H1 (cell line): ENCODE measurements at regions not wholly inside any gene's neighbourhood (a gene's known extent, or its start where the extent isn't known, plus 50 kb on each side); places are given as distances from the start of the nearest gene placed in this dataset.

ENCODE experiments used
- CTCF ChIA-PET: fragments of 300-600 bp; sonication (Branson Sonifier 250); formaldehyde crosslinking; loops from one replicate; lab custom pipeline; 2021; ENCODE audit not compliant: partially characterized antibody; lab: Charles Lee
- POLR2A ChIA-PET: fragments of 300-600 bp; sonication (Branson Sonifier 250); formaldehyde crosslinking; loops from one replicate; lab custom pipeline; 2021; ENCODE audit warnings: inconsistent platforms; ENCODE audit not compliant: partially characterized antibody; lab: Charles Lee
- DNase-seq, 2 experiments: peaks; one replicate each; pipeline versions ENCODE4 v3.0.0 to v3.0.0-alpha.2; 2010 to 2022; ENCODE audit warnings: low spot score in 2 of 2, low read depth in 1 of 2, mixed read lengths in 1 of 2
- FAIRE-seq: peaks from 2 replicates; lab custom pipeline; 2011; peaks lifted over from hg19 to GRCh38; lab: Jason Lieb, UNC
- H2AFZ ChIP-seq: 2 replicates; pipeline ENCODE4 v1.8.1; 2012; ENCODE audit warnings: low read length, inconsistent platforms
- H2AK5ac ChIP-seq: 2 replicates; pipeline ENCODE4 v1.6.1; 2013; ENCODE audit warnings: low read depth, low read length
- H2BK120ac ChIP-seq: replicated peaks from 2 replicates; pipeline ENCODE3; 2013; ENCODE audit warnings: low read depth, low read length, inconsistent platforms
- H2BK12ac ChIP-seq: 2 replicates; pipeline ENCODE4 v1.6.1; 2013; ENCODE audit warnings: low read depth, low read length
- H2BK15ac ChIP-seq: 2 replicates; pipeline ENCODE4 v1.6.1; 2013; ENCODE audit warnings: low read length
- H2BK20ac ChIP-seq: 2 replicates; pipeline ENCODE4 v1.6.1; 2013; ENCODE audit warnings: low read length
- H2BK5ac ChIP-seq: 2 replicates; pipeline ENCODE4 v1.6.1; 2013; ENCODE audit warnings: low read depth, low read length
- H3K14ac ChIP-seq: 2 replicates; pipeline ENCODE4 v1.6.1; 2013; ENCODE audit warnings: inconsistent platforms; ENCODE audit not compliant: insufficient read length
- H3K18ac ChIP-seq: 2 replicates; pipeline ENCODE4 v1.6.1; 2013; ENCODE audit warnings: low read length; ENCODE audit errors: extremely low read depth
- H3K23ac ChIP-seq: 2 replicates; pipeline ENCODE4 v1.6.1; 2013; ENCODE audit warnings: inconsistent platforms; ENCODE audit not compliant: insufficient read length
- H3K23me2 ChIP-seq: 2 replicates; pipeline ENCODE4 v1.6.1; 2013; ENCODE audit warnings: low read depth, low read length
- H3K27ac ChIP-seq: 2 replicates; pipeline ENCODE4 v1.6.1; 2011; ENCODE audit warnings: low read depth, low read length, inconsistent platforms
- H3K27me3 ChIP-seq, 4 experiments: replicated peaks in 1 of 4; 1 replicate in 1 of 4; 2 replicates in 3 of 4; pipeline versions ENCODE4 v1.6.1 to v1.8.1; 2011 to 2013; ENCODE audit warnings: low read length in 3 of 4, mild to moderate bottlenecking in 3 of 4, inconsistent platforms in 2 of 4, mixed read lengths in 2 of 4, moderate library complexity in 1 of 4; ENCODE audit not compliant: control insufficient read depth in 3 of 4, insufficient read depth in 3 of 4; ENCODE audit errors: extremely low read depth in 1 of 4
- H3K36me3 ChIP-seq, 4 experiments: 2 replicates each; pipeline versions ENCODE4 v1.6.1 to v1.8.1; 2011 to 2013; ENCODE audit warnings: mild to moderate bottlenecking in 4 of 4, low read length in 3 of 4, moderate library complexity in 2 of 4, control low read depth in 1 of 4, inconsistent platforms in 1 of 4; ENCODE audit not compliant: insufficient read depth in 4 of 4, control insufficient read depth in 2 of 4
- H3K4ac ChIP-seq: replicated peaks from 2 replicates; pipeline ENCODE3; 2013; ENCODE audit warnings: low read length, low read depth, mixed read lengths, inconsistent platforms; ENCODE audit not compliant: insufficient read length
- H3K4me1 ChIP-seq, 4 experiments: replicated peaks in 1 of 4; 1 replicate in 1 of 4; 2 replicates in 3 of 4; pipeline versions ENCODE4 v1.6.1 to v1.8.1; 2011 to 2013; ENCODE audit warnings: low read length in 3 of 4, inconsistent platforms in 2 of 4, mixed read lengths in 1 of 4; ENCODE audit not compliant: insufficient read depth in 4 of 4, control insufficient read depth in 3 of 4
- H3K4me2 ChIP-seq, 2 experiments: 2 replicates each; pipeline versions ENCODE4 v1.6.1 to v1.8.1; 2011 to 2013; ENCODE audit warnings: low read depth in 2 of 2, low read length in 2 of 2, control low read depth in 1 of 2, inconsistent platforms in 1 of 2, mild to moderate bottlenecking in 1 of 2; ENCODE audit not compliant: insufficient read depth in 1 of 2
- H3K4me3 ChIP-seq, 4 experiments: fragments of 200-600, 300-600 bp in 1 of 4; sonication (generic), shearing (Covaris generic), sonication (Bioruptor Twin) in 1 of 4; 2 replicates each; pipeline versions ENCODE4 v1.5.1 to v1.8.1; 2011 to 2016; ENCODE audit warnings: low read length in 4 of 4, low read depth in 3 of 4, control low read depth in 2 of 4, inconsistent platforms in 2 of 4, mild to moderate bottlenecking in 2 of 4, mixed read lengths in 1 of 4, moderate library complexity in 1 of 4; ENCODE audit not compliant: insufficient read depth in 2 of 4; ENCODE audit errors: extremely low read depth in 1 of 4
- H3K56ac ChIP-seq: replicated peaks from 2 replicates; pipeline ENCODE3; 2013; ENCODE audit warnings: low read depth, mild to moderate bottlenecking, mixed read lengths, low read length, inconsistent platforms; ENCODE audit not compliant: insufficient read length
- H3K79me1 ChIP-seq: 2 replicates; pipeline ENCODE4 v1.6.1; 2013; ENCODE audit warnings: low read depth, low read length, control low read depth
- H3K79me2 ChIP-seq, 2 experiments: 2 replicates each; pipeline versions ENCODE4 v1.6.1 to v1.8.1; 2012 to 2013; ENCODE audit warnings: low read length in 2 of 2, mild to moderate bottlenecking in 2 of 2, inconsistent platforms in 1 of 2; ENCODE audit not compliant: insufficient read depth in 2 of 2, control insufficient read depth in 1 of 2
- H3K9ac ChIP-seq, 4 experiments: replicated peaks in 1 of 4; 1 replicate in 1 of 4; 2 replicates in 3 of 4; pipeline versions ENCODE4 v1.6.1 to v1.8.1; 2011 to 2013; ENCODE audit warnings: low read depth in 3 of 4, low read length in 3 of 4, control low read depth in 2 of 4, mild to moderate bottlenecking in 2 of 4, moderate library complexity in 2 of 4, inconsistent platforms in 1 of 4; ENCODE audit errors: extremely low read depth in 1 of 4
- H3K9me3 ChIP-seq, 2 experiments: 2 replicates each; pipeline versions ENCODE4 v1.6.1 to v1.8.1; 2012 to 2013; ENCODE audit warnings: mild to moderate bottlenecking in 2 of 2, moderate library complexity in 2 of 2, control low read depth in 1 of 2, inconsistent platforms in 1 of 2, low read depth in 1 of 2, low read length in 1 of 2, mixed read lengths in 1 of 2; ENCODE audit not compliant: insufficient read depth in 2 of 2
- H4K20me1 ChIP-seq, 2 experiments: replicated peaks in 1 of 2; 2 replicates each; pipeline versions ENCODE3 to v1.8.1; 2011 to 2013; ENCODE audit warnings: inconsistent platforms in 2 of 2, low read length in 2 of 2, mild to moderate bottlenecking in 1 of 2; ENCODE audit not compliant: insufficient read depth in 2 of 2, control insufficient read depth in 1 of 2
- H4K5ac ChIP-seq: 2 replicates; pipeline ENCODE4 v1.6.1; 2013; ENCODE audit warnings: low read length, low read depth, mixed read lengths, inconsistent platforms; ENCODE audit not compliant: insufficient read length
- H4K8ac ChIP-seq: 2 replicates; pipeline ENCODE4 v1.8.0; 2013; ENCODE audit warnings: mild to moderate bottlenecking, moderate library complexity, low read length, inconsistent platforms; ENCODE audit not compliant: insufficient read depth; ENCODE audit errors: extremely low read depth
- H4K91ac ChIP-seq: replicated peaks from 2 replicates; pipeline ENCODE3; 2013; ENCODE audit warnings: low read length, mixed read lengths, inconsistent platforms; ENCODE audit not compliant: insufficient read length
- CBX8 ChIP-seq: fragments of 300-800, 300-1000 bp; sonication (generic); IDR thresholded peaks from 2 replicates; pipeline ENCODE4 v1.7.1; 2016; ENCODE audit warnings: low read depth, low read length, borderline replicate concordance
- CHD2 ChIP-seq: IDR thresholded peaks from 2 replicates; pipeline ENCODE4 v1.6.1; 2012; ENCODE audit warnings: low read length, improper control_type of control experiment
- HDAC6 ChIP-seq: IDR thresholded peaks from one replicate; pipeline ENCODE4 v1.7.1; 2012; ENCODE audit warnings: low read depth, mild to moderate bottlenecking, inconsistent platforms, low read length, moderate library complexity
- SRF ChIP-seq: IDR thresholded peaks from 2 replicates; pipeline ENCODE4 v1.6.1; 2011; ENCODE audit warnings: mild to moderate bottlenecking, low read depth, low read length, moderate library complexity
- WGBS, 2 experiments: shearing (Covaris generic) in 1 of 2; methylation state at CpG; one replicate each; pipeline versions ENCODE4 v1.1.6 to v1.1.7; 2013 to 2015; ENCODE audit warnings: low lambda C conversion rate in 2 of 2, mixed read lengths in 2 of 2, inconsistent platforms in 1 of 2, low coverage in 1 of 2, missing lambda C conversion rate in 1 of 2; ENCODE audit not compliant: insufficient replicate concordance in 2 of 2, insufficient coverage in 1 of 2, insufficient read length in 1 of 2; ENCODE audit errors: extremely low coverage in 1 of 2, missing lambda C conversion rate in 1 of 2; 5-methylcytosine and 5-hydroxymethylcytosine counted together

GRCh38 chr3:64305731-64306130, 80.5 kb upstream of the PRICKLE2 start:
- Histone ChIP-seq H3K79me1 (no peaks in the 10 kb centered on the region), H2BK120ac (no peak overlapping the region), H3K9ac (no peak overlapping the region), H2AK5ac (no peak overlapping the region), H3K23me2 (no peaks in the 10 kb centered on the region), H3K36me3 (no peaks in the 10 kb centered on the region), H4K91ac (no peak overlapping the region), H3K4me1 (no peaks in the 10 kb centered on the region), H3K56ac (no peak overlapping the region), H4K8ac (no peak overlapping the region), H3K23ac (no peak overlapping the region), H4K20me1 (no peaks in the 10 kb centered on the region), H3K4me2 (no peak overlapping the region), H2BK12ac (no peak overlapping the region), H2BK15ac (no peak overlapping the region), H3K27ac (no peak overlapping the region), H3K14ac (no peak overlapping the region), H2AFZ (no peak overlapping the region), H3K27me3 (no peaks in the 10 kb centered on the region), H3K4ac (no peak overlapping the region), H4K5ac (no peak overlapping the region), H3K9me3 (no peaks in the 10 kb centered on the region), H3K79me2 (no peaks in the 10 kb centered on the region), H2BK5ac (no peak overlapping the region), H2BK20ac (no peak overlapping the region), H3K4me3 (no peak overlapping the region), H3K18ac (no peak overlapping the region)
- ChIA-PET CTCF (interaction anchor here (0.5 to 2.2 kb wide), 5 partner anchors 14 to 275 kb away, joined by 3 to 6 read pairs (median 4); no protein-coding TSS in a partner anchor), POLR2A (interaction anchor here (1.2 kb wide), 1 partner anchor 38 kb away, joined by 3 read pairs; no protein-coding TSS in a partner anchor)
- 87% methylated on average over 1 of the region's 1 CpG; no CpG with 5 or more reads in 1 of the 2 experiments for WGBS, 2 experiments
- FAIRE-seq (no peak), DNase-seq (no peak)
- TF ChIP-seq HDAC6 (no peak), CBX8 (no peak), CHD2 (no peak), SRF (no peak)
